GM20000 (cell line): ENCODE measurements at regions not wholly inside any gene's neighbourhood (a gene's known extent, or its start where the extent isn't known, plus 50 kb on each side); places are given as distances from the start of the nearest gene placed in this dataset.
"Not testable (repeated sequence)": the region's sequence is repeated elsewhere in the genome, so short reads cannot be mapped to it uniquely, and the experiment has no call there.

Experiments
- DNase-seq: peaks from one replicate; pipeline ENCODE4 v3.0.0; 2012; ENCODE audit warnings: low spot score
- TF ChIP-seq, protein P1 (sequence below): IDR thresholded peaks from 2 replicates; pipeline ENCODE4 v1.5.1; 2012; ENCODE audit warnings: mild to moderate bottlenecking, control low read depth; ENCODE audit errors: extremely low read depth, missing control alignments

DNA sequence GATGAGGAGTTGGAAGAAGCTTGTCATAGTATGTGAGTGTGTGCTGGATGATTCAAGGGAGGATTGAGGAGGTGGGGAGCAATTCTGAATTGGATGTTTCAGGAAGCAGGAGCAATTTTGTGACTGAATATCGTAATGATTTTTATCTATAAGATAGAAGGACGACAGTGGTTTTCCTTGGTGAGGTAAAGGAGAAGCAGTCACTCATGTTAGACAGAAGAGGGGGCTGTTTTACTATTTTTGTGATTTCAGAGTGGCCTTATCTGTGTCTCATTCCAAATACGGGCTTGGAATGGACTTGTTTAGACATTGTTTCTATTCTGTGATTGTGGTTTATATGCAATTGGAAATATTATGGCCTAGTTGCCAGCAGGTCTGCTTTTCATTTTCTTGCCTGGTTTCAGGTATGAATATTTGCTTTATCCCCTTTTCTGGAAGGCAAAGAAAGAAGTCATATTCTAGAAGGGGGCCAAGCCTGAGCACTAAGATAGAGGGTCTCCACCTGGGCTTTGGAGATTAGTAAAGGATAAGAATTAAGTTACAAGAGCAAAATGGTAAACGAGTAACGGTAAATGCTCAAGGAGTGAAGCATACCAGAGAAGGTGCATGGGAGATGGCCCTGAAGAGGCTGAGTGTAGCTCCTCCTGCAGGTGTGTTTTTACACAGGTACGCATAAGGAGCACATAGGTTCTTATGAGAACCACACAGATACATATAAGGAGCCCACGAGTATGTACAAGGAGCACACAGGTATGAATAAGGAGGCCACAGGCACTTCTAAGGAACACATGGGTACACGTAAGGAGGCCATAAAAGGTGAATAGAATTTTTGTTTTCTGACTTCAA, 124.6 kb upstream of the KCNAB1 start:
- no peak for DNase-seq

DNA sequence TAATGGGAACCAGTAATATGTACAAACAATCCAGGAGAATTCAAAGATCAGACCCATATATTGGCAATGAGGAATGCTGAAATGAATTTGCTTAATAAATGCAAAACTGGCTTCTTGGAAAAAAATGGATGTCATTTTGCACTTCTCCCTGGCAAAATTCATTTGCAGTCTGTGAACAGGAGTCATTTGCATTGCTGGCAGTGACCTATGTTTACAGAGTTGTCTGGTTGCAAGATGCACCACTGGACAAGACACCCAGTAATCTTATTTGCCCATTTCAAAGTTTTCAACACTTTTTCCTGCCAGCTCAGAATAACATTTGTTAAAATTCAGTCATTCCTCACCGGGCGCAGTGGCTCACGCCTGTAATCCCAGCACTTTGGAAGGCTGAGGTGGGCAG, 123.5 kb upstream of the KCNAB1 start:
- TF ChIP-seq, protein P1, sequence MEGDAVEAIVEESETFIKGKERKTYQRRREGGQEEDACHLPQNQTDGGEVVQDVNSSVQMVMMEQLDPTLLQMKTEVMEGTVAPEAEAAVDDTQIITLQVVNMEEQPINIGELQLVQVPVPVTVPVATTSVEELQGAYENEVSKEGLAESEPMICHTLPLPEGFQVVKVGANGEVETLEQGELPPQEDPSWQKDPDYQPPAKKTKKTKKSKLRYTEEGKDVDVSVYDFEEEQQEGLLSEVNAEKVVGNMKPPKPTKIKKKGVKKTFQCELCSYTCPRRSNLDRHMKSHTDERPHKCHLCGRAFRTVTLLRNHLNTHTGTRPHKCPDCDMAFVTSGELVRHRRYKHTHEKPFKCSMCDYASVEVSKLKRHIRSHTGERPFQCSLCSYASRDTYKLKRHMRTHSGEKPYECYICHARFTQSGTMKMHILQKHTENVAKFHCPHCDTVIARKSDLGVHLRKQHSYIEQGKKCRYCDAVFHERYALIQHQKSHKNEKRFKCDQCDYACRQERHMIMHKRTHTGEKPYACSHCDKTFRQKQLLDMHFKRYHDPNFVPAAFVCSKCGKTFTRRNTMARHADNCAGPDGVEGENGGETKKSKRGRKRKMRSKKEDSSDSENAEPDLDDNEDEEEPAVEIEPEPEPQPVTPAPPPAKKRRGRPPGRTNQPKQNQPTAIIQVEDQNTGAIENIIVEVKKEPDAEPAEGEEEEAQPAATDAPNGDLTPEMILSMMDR: no peak

More for the DNA sequence above, 124.6 kb upstream of the KCNAB1 start:
- TF ChIP-seq, protein P1: peak; percentile 24

DNA sequence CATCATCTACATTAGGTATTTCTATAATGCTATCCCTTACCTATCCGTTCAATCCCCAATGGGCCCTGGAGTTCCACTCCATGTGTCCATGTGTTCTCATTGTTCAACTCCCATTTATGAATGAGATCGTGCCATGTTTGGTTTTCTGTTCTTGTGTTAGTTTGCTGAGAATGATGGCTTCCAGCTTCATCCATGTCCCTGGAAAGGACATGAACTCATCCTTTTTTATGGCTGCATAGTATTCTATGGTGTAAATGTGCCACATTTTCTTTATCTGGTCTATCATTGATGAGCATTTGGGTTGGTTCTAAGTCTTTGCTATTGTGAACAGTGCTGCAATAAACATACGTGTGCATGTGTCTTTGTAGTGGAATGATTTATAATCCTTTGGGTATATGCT, 122.2 kb upstream of the KCNAB1 start:
- DNase-seq: not testable (repeated sequence)

More for the DNA sequence above, 123.5 kb upstream of the KCNAB1 start:
- DNase-seq: no peak

DNA sequence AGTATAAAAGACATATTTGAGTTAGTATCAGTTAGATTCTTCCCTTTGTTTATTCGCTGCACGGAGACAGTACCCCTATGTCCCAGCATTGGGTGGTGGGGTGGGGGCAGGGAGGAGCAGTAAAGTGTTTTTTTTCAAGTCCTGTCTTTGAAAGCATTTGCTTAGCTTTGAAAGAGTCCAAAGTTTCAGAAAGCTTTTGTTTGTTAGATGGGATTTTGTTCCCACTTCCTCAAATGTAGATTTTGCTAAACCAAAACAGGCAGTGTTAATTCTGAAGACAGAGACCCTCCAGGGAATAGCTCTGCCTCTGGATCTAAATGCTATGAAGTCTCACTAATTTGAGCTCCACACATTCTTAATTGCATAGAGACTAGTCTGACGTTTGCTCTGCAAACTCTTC, 114.6 kb upstream of the KCNAB1 start:
- TF ChIP-seq, protein P1: no peak
- no peak for DNase-seq

DNA sequence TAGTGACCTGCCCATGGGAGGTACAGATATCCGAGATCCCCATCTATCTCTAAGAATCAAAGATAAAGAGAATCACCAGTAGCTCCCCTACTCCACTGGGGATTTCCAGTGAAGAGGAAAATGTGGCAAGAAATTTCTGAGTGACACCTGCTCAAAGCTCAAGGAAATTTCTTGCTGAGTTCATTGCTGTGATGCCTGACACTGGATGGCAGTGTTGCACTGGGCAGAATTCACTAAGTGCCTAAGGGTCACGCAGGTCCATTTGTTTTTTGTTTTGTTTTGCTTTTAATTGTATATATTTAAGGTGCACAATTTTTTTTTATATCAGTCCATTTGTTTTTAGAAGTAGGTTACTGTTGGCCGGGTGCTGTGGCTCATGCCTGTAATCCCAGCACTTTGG, 109.5 kb upstream of the KCNAB1 start:
- TF ChIP-seq, protein P1: no peak
- no peak for DNase-seq

DNA sequence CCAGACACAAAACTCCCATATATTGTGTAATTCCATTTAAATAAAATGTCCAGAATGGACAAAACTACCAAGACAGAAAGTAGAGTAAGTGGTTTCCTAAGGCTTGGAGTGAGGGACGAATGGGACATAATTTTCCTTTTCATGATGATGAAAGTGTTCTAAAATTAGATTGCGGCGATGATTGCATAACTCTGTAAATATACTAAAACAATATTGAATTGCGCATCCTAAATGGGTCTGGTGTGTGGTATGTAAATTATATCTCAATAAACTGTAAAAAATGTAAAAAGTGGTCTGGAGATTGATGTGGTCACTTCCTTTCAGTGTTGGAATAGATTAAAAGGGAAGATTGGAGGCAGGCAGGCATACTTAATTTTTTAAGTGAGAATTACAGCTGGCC, 105.9 kb upstream of the KCNAB1 start:
- DNase-seq: no peak
- TF ChIP-seq, protein P1: no peak

DNA sequence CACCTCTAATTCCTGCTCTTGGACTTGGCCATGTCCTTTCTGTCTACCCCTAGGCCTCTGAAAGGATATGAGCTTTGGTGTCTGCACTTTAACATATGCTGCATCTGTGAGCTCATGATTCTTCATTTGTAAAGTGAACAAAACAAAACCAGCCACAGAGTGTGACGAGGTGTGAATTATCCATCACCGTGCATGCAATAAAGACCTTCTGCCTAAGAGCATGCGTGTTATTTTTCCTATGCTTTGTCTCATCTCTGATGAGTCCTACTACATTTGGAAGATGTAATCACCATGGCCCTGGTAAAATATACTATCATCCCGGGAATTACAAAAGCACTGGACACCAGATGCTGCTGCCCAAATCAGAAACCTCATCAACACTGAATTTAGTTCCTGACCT, 103.5 kb upstream of the KCNAB1 start:
- no peak for DNase-seq
- TF ChIP-seq, protein P1: no peak
